Esophagus muscularis mucosa (tissue), 4 donors: ENCODE measurements at regions not wholly inside any gene's neighbourhood (a gene's known extent, or its start where the extent isn't known, plus 50 kb on each side); places are given as distances from the start of the nearest gene placed in this dataset.

Source experiments
- CTCF ChIP-seq, 3 experiments: fragments of 200-600 bp in 2 of 3; fragments of 450-650 bp in 1 of 3; sonication (generic) in 2 of 3; IDR thresholded peaks; one replicate each; pipeline ENCODE4 v1.5.1; 2017 to 2019; ENCODE audit warnings: antibody characterized with exemption in 3 of 3, mild to moderate bottlenecking in 2 of 3, moderate library complexity in 1 of 3
- EP300 ChIP-seq: sonication (generic); formaldehyde crosslinking; IDR thresholded peaks from one replicate; pipeline ENCODE4 v1.6.1; 2017; ENCODE audit warnings: antibody characterized with exemption
- POLR2A ChIP-seq: fragments of 450-650 bp; IDR thresholded peaks from one replicate; pipeline ENCODE4 v1.6.1; 2017; ENCODE audit warnings: antibody characterized with exemption, moderate library complexity, mild to moderate bottlenecking, low read depth
- POLR2AphosphoS5 ChIP-seq, 2 donors: sonication (generic); formaldehyde crosslinking; IDR thresholded peaks; one replicate each; pipeline ENCODE4 v1.6.1; 2017; ENCODE audit warnings: antibody characterized with exemption in 2 of 2

- TF ChIP-seq CTCF (IDR thresholded peaks at IDR 0.05) (no peak), EP300 (no peak), POLR2A (no peak), POLR2AphosphoS5 (IDR thresholded peaks at IDR 0.05) (no peak)
These were observed 84.5 kb upstream of the SMNDC1 start for GRCh38 chr10:110389255-110389654.
